H1 (cell line): ENCODE measurements at regions not wholly inside any gene's neighbourhood (a gene's known extent, or its start where the extent isn't known, plus 50 kb on each side); places are given as distances from the start of the nearest gene placed in this dataset.

Experiments used
- BRCA1 ChIP-seq: IDR thresholded peaks from 2 replicates; pipeline ENCODE4 v1.6.1; 2012; ENCODE audit warnings: low read depth, low read length, improper control_type of control experiment
- PHF8 ChIP-seq: fragments of 200-600 bp; sonication (generic); conservative IDR thresholded peaks from 2 replicates; pipeline ENCODE4 v1.7.1; 2012; ENCODE audit warnings: low read depth, mild to moderate bottlenecking, inconsistent platforms, low read length, moderate library complexity
- RAD21 ChIP-seq, 2 experiments: IDR thresholded peaks in 1 of 2; conservative IDR thresholded peaks in 1 of 2; 2 replicates each; pipeline ENCODE4 v1.6.1; 2011; ENCODE audit warnings: low read depth in 2 of 2, low read length in 2 of 2, improper control_type of control experiment in 1 of 2, inconsistent platforms in 1 of 2, mild to moderate bottlenecking in 1 of 2, moderate library complexity in 1 of 2
- RXRA ChIP-seq: IDR thresholded peaks from 2 replicates; pipeline ENCODE4 v1.6.1; 2011; ENCODE audit warnings: low read depth, mild to moderate bottlenecking, low read length, moderate library complexity; ENCODE audit not compliant: insufficient read depth
- SRF ChIP-seq: IDR thresholded peaks from 2 replicates; pipeline ENCODE4 v1.6.1; 2011; ENCODE audit warnings: mild to moderate bottlenecking, low read depth, low read length, moderate library complexity

DNA sequence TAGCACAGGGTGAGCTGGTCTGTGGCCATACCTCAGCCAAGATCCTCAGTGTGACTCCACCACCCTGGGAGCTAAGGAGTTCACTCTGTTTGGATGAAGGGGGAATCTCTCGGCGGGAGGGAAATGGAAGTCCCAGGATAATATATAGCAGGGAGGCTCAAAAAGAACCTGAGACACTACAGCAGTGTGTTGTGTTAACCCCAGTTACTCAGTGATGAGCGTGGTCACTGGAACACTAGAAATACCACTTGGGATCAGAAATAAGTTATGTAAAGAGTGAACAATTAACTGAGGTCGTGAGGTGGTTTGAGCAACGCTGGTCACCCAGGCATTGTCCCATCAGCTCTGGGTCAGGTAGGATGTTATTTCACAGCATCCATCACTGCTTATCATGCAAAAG lies 59.3 kb upstream of the ADAMTS16 start (continued):
- no peak for TF ChIP-seq RAD21 (IDR thresholded peaks at IDR 0.05 in 1 of 2, conservative IDR thresholded peaks at IDR 0.05 in 1 of 2; ENCODE audit: low read depth in 2 of 2, low read length in 2 of 2)
- no peak for TF ChIP-seq BRCA1
- no peak for TF ChIP-seq SRF
- TF ChIP-seq RXRA = no peak
- no peak for TF ChIP-seq PHF8
